DMS 273 treated with DMSO at 0.1 percent for 48 hours (cell line): ENCODE measurements at regions not wholly inside any gene's neighbourhood (a gene's known extent, or its start where the extent isn't known, plus 50 kb on each side); places are given as distances from the start of the nearest gene placed in this dataset.
"Not testable (repeated sequence)": the region's sequence is repeated elsewhere in the genome, so short reads cannot be mapped to it uniquely, and the experiment has no call there.

Experiments used
- DNase-seq: peaks from one replicate; lab custom pipeline; 2025; lab: John Stamatoyannopoulos, UW

GRCh38 chr1:30151826-30152225 lies 571.6 kb downstream of the MATN1 start:
- no peak for DNase-seq

DNA sequence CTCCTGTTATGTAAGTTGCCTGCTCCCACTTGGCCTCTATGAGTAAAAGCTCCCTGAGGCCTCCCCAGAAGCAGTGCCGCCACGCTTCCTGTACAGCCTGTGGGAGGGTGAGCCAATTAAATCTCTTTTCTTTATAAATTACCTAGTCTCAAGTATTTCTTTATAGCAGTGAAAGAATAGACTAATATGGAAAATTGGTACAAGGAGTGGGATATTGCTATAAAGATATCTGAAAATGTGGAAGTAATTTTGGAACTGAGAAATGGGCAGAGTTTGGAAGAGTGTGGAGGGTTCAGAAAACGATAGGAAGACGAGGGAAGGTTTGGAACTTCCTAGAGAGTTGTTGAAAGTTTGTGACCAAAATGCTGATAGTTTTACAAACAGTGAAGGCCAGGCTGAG lies 572.3 kb downstream of the MATN1 start:
- DNase-seq: no peak

GRCh38 chr1:30149226-30149625 lies 574.2 kb downstream of the MATN1 start:
- DNase-seq: no peak

DNA sequence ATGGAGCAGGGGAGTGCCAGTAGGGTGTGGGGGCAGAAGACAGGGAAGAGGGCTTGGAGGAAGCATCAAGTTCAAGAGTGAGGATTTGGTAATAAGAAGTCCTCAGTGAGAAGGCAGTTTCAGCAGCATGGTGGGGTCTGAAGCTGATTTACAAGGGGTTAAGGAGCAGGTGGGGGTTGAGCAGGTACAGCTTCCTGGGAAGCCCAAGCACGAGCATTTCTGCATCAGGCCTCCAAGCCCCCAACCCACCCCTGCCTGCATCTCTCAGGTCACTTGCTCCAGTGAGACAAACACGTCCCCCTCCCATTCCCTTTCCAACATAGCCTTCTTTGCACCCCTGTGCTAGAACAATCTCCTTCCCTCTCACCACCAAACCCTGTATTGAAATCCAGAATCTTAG lies 574.7 kb downstream of the MATN1 start:
- DNase-seq: no peak

DNA sequence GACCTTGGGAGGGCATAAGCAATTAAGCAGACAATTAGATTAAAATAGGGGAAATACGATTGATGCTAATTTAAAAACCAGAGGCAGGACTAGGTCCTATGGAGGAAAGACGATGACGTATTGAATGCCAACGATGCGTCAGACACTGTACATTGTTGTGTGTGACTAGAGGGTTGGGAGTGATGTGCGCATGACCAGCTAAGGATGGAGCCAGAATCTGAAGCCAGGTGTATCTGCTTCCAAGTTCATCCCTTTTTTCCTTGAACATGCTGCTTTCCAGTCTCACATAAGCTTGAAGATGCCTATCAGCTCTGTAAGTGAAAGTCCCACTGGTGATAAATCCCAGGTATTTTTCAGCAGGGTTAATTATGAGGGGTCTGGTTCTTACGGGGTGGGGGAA lies 576.2 kb downstream of the MATN1 start:
- no peak for DNase-seq

DNA sequence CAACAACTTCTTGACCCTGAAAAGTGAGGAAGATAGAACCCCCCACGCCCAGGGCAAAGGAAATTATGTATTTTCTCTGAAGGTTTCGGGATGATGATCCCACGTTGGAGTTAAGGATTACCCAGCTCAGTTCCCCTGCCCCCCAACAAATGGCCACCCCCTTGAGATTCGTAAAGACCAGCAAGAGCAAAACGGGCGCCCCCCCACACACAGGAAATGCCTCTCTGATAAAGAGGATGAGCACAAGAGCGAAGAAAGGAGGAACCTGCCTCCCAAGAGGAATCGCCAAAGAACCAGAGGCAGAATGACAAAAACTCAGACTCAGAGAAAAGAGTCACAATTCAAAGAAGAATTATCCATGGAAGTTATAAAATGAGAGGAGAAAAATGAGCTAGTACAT lies 576.9 kb downstream of the MATN1 start:
- no peak for DNase-seq

- DNase-seq: no peak
Observed at GRCh38 chr1:30145723-30146303, 577.6 kb downstream of the MATN1 start.

DNA sequence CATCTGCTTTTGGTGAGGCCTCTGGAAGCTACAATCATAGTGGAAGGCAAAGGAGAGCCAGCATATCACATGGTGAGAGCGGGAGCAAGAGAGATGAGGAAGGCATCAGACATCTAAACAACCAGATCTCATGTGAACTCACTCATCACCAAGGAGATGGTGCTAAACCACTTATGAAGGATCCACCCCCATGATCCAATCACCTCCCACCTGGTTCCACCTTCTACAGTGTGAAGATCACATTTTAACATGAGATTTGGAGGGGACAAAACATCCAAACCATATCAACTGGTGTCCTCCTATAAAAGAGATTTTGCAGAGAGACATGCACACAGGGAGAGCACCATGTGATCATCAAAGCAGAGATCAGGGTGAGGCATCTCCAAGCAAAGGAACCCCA lies 578.6 kb downstream of the MATN1 start:
- no peak for DNase-seq

GRCh38 chr1:30143517-30143916 lies 579.9 kb downstream of the MATN1 start:
- DNase-seq: no peak

GRCh38 chr1:30140566-30140965 lies 582.8 kb downstream of the MATN1 start:
- no peak for DNase-seq

DNA sequence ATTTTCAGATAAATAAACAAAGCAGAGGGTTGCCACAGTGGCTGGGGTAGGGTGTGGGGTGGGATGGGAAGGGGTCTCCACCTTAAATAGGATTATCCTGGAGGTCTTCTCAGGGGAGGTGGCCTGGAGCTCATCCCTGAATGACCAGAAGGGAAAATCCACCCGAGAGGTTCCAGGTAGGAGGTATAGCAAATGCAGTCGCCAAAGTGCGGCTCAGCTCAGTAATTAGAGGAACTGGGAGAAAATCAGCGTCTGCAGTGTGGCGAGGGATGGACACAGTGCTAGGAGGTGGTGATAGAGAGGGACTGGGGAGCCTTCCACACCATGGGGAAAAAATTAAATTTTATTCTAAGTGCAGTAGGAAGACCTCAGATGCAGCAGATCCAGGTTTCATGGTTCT lies 584.5 kb downstream of the MATN1 start:
- no peak for DNase-seq

GRCh38 chr1:30137001-30137400 lies 586.4 kb downstream of the MATN1 start:
- no peak for DNase-seq

DNA sequence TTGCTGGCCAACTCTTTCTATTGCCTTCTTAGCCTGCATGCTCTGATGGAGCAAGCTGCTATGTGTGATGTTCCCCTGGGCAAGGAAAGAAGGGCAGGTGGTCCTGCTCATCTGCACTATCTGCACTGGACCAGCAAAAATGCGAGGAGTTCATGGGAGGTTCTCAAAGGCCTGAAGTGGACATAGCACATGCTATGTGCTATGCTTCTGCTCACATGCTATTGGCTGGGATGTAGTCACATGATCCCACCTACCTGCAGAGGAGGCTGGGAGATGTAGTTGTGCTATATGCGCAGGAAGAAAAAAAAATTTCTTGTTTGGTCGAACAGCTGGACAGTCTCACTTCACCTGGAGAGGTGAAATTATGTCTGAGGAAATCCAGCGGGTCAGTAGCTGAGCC lies 587.7 kb downstream of the MATN1 start:
- no peak for DNase-seq

- DNase-seq: no peak
Observed at GRCh38 chr1:30134466-30135217, 588.7 kb downstream of the MATN1 start.

GRCh38 chr1:30133414-30134055 lies 589.9 kb downstream of the MATN1 start:
- no peak for DNase-seq

DNA sequence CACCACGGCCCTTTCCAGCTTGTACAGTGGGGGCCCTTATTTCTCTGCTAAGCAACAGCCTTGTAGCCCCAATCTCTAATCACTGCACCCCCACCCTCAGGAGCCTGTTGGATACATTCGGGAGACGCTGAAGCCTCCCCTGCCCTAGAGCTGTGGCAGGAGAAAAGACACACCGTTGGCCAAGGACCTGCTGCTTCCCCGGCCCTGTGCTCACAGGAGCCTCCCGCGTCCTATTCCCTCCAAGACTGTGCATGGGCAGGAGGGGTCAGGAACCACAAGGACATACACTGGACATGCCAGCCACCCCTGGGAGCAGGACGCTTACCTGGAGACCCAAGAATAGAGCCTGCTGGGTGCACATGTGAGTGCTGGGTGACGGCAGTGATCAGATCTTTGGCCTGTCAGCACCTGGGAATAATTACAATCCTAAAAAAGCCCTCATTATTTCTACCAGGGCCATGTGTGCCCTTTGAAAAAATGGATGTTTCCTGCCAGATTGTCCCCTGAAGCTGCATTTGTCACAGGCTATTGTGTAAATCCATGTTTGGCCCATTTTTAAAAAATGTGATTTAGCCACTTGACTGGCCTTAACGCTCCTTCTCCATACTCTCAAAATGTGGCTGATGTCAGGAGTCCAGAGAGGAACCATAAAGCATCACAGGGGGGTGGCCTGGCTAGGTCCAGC lies 590.6 kb downstream of the MATN1 start:
- no peak for DNase-seq

GRCh38 chr1:30130566-30130965 lies 592.8 kb downstream of the MATN1 start:
- DNase-seq: not testable (repeated sequence)

GRCh38 chr1:30130099-30130498 lies 593.3 kb downstream of the MATN1 start:
- no peak for DNase-seq

GRCh38 chr1:30129421-30130055 lies 593.8 kb downstream of the MATN1 start:
- DNase-seq: no peak

GRCh38 chr1:30129001-30129408 lies 594.4 kb downstream of the MATN1 start:
- DNase-seq: no peak

DNA sequence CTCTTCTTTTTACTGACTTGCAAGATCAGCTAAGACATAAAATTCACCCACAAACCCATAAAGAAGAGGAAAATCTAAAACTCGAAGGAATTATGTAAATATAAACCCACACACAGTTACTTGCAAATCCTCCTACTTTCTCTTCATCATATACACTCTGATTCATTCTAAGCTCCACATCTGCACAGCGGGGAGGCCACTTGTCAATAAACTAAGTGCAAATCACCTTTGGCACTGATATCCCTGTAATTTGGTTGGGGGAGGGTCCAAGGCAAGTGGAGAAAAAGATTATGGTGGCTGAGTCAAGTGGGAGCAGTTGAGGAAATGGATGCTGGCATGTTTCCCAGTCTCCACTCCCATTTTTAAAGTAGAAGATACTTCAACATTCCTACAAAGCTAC lies 596.5 kb downstream of the MATN1 start:
- no peak for DNase-seq

DNA sequence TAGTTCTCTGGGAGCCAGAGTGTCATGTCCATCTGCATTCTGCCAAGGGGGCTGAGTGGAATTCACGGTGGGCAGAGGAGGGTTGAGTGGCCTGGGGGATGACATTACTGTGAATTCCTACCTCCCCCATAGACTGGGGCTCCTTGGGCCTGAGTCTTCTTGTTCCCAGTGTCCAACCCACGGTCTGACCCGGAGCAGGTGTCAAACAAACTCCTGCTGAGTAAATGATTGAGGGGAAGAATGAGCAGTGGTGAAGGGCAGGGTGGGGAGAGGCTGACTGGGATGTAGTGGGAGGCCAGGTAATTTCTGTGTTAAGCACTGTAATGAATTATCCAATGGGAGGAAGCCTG lies 597.6 kb downstream of the MATN1 start:
- DNase-seq: no peak
